NB4 (cell line): ENCODE measurements at regions not wholly inside any gene's neighbourhood (a gene's known extent, or its start where the extent isn't known, plus 50 kb on each side); places are given as distances from the start of the nearest gene placed in this dataset.

Source experiments
- DNase-seq: peaks from one replicate; pipeline ENCODE4 v3.0.0; 2010; ENCODE audit warnings: low read depth
- H3K4me3 ChIP-seq: one replicate; pipeline ENCODE4 v1.5.1; 2011; ENCODE audit warnings: mild to moderate bottlenecking, low read depth, low read length, moderate library complexity
- CTCF ChIP-seq: IDR thresholded peaks from one replicate; pipeline ENCODE4 v1.5.1; 2012; ENCODE audit warnings: low read depth, low read length
- MAX ChIP-seq: IDR thresholded peaks from 2 replicates; pipeline ENCODE4 v1.6.1; 2011; ENCODE audit warnings: low read depth, low read length
- MYC ChIP-seq: IDR thresholded peaks from 2 replicates; pipeline ENCODE4 v1.6.1; 2011; ENCODE audit warnings: low read depth, low read length
- POLR2A ChIP-seq: IDR thresholded peaks from 2 replicates; pipeline ENCODE4 v1.6.1; 2011; ENCODE audit warnings: mild to moderate bottlenecking; ENCODE audit not compliant: insufficient read length; ENCODE audit errors: extremely low read depth

- H3K4me3 ChIP-seq: no peak overlapping the region
- TF ChIP-seq POLR2A: no peak
- no peak for TF ChIP-seq MYC
- no peak for TF ChIP-seq MAX
- TF ChIP-seq CTCF: no peak
- no peak for DNase-seq
These were observed 119.8 kb upstream of the PHACTR1 start for GRCh38 chr6:12596731-12597130.

- no peak overlapping the region for H3K4me3 ChIP-seq
- no peak for DNase-seq
- TF ChIP-seq CTCF (no peak), MAX (no peak), POLR2A (no peak), MYC (no peak)
These were observed 117.6 kb upstream of the PHACTR1 start for GRCh38 chr6:12598919-12599318.

- no peak overlapping the region for H3K4me3 ChIP-seq
- TF ChIP-seq CTCF (no peak), POLR2A (no peak)
- DNase-seq: no peak
These were observed 114.7 kb upstream of the PHACTR1 start for GRCh38 chr6:12601881-12602280.

- no peak for DNase-seq
These were observed 114.2 kb upstream of the PHACTR1 start for GRCh38 chr6:12602342-12602741.

GRCh38 chr6:12602951-12603672 is 113.5 kb upstream of the PHACTR1 start:
- no peak overlapping the region for H3K4me3 ChIP-seq
- DNase-seq: peak; percentile 54
- TF ChIP-seq CTCF (peak; percentile 23), MYC (no peak)

More at GRCh38 chr6:12602342-12602741, 114.2 kb upstream of the PHACTR1 start:
- TF ChIP-seq MYC (no peak), CTCF (no peak), MAX (no peak), POLR2A (no peak)
- no peak overlapping the region for H3K4me3 ChIP-seq

- TF ChIP-seq MYC (no peak), POLR2A (no peak), CTCF (no peak), MAX (no peak)
- no peak for DNase-seq
- no peak overlapping the region for H3K4me3 ChIP-seq
These were observed 112.9 kb upstream of the PHACTR1 start for GRCh38 chr6:12603673-12604049.
